Loucy (cell line): ENCODE measurements at regions not wholly inside any gene's neighbourhood (a gene's known extent, or its start where the extent isn't known, plus 50 kb on each side); places are given as distances from the start of the nearest gene placed in this dataset.

ENCODE experiments used
- H2AFZ ChIP-seq: fragments of 200-600 bp; sonication (generic); 2 replicates; pipeline ENCODE4 v1.6.0; 2016; ENCODE audit warnings: antibody characterized with exemption, mild to moderate bottlenecking, low read length, moderate library complexity
- H3F3A ChIP-seq: fragments of 200-600 bp; 2 replicates; pipeline ENCODE4 v1.6.0; 2016; ENCODE audit warnings: antibody characterized with exemption, low read depth, mild to moderate bottlenecking
- H3K27me3 ChIP-seq: fragments of 200-600 bp; sonication (generic); 2 replicates; pipeline ENCODE4 v1.6.1; 2014; ENCODE audit warnings: low read length, mild to moderate bottlenecking; ENCODE audit not compliant: insufficient read depth, poor library complexity, severe bottlenecking
- H3K36me3 ChIP-seq: fragments of 200-600 bp; sonication (generic); 2 replicates; pipeline ENCODE4 v1.6.1; 2016; ENCODE audit warnings: low read length; ENCODE audit not compliant: insufficient read depth
- H3K4me1 ChIP-seq: fragments of 200-600 bp; sonication (generic); 2 replicates; pipeline ENCODE4 v1.5.1; 2014; ENCODE audit warnings: low read length, mild to moderate bottlenecking; ENCODE audit not compliant: insufficient read depth, poor library complexity, severe bottlenecking
- H3K4me2 ChIP-seq: fragments of 200-600 bp; sonication (generic); 2 replicates; pipeline ENCODE4 v1.6.0; 2014; ENCODE audit warnings: antibody characterized with exemption, low read length, low read depth, mild to moderate bottlenecking; ENCODE audit not compliant: poor library complexity, severe bottlenecking
- H3K4me3 ChIP-seq: fragments of 200-600 bp; sonication (generic); 2 replicates; pipeline ENCODE4 v1.5.1; 2014; ENCODE audit warnings: low read length, mild to moderate bottlenecking, mixed read lengths; ENCODE audit not compliant: poor library complexity, severe bottlenecking
- H3K79me2 ChIP-seq: fragments of 200-600 bp; sonication (generic); 2 replicates; pipeline ENCODE4 v1.6.1; 2014; ENCODE audit warnings: low read length; ENCODE audit not compliant: insufficient read depth
- H3K9ac ChIP-seq: fragments of 200-600 bp; sonication (generic); 2 replicates; pipeline ENCODE4 v1.6.0; 2014; ENCODE audit warnings: mild to moderate bottlenecking, low read depth, low read length, moderate library complexity; ENCODE audit not compliant: poor library complexity, severe bottlenecking
- H3K9me2 ChIP-seq: fragments of 200-600 bp; sonication (generic); replicated peaks from 2 replicates; pipeline ENCODE4 v1.6.1; 2016; ENCODE audit warnings: low read depth, low read length, mixed read lengths
- H3K9me3 ChIP-seq: fragments of 200-600 bp; sonication (generic); 2 replicates; pipeline ENCODE4 v1.6.1; 2014; ENCODE audit warnings: mild to moderate bottlenecking, antibody characterized with exemption, low read length, low read depth; ENCODE audit not compliant: insufficient read depth
- H4K20me1 ChIP-seq: fragments of 200-600 bp; sonication (generic); 2 replicates; pipeline ENCODE4 v1.6.0; 2014; ENCODE audit warnings: antibody characterized with exemption, low read length, mild to moderate bottlenecking; ENCODE audit not compliant: insufficient read depth, poor library complexity, severe bottlenecking
- CTCF ChIP-seq: fragments of 200-600 bp; sonication (generic); conservative IDR thresholded peaks from 2 replicates; pipeline ENCODE4 v1.5.1; 2014; ENCODE audit warnings: mild to moderate bottlenecking, antibody characterized with exemption, low read length
- EZH2phosphoT487 ChIP-seq: fragments of 200-600 bp; IDR thresholded peaks from 2 replicates; pipeline ENCODE4 v1.6.1; 2018; ENCODE audit warnings: antibody characterized with exemption, mild to moderate bottlenecking, moderate library complexity, borderline replicate concordance

- H3K9me3 ChIP-seq, result no peaks in the 10 kb centered on the region
- H2AFZ ChIP-seq, result no peak overlapping the region
- TF ChIP-seq EZH2phosphoT487, result no peak
- no peak for TF ChIP-seq CTCF
- H3K79me2 ChIP-seq, result no peaks in the 10 kb centered on the region
- H3K27me3 ChIP-seq, result no peaks in the 10 kb centered on the region
- H3K9ac ChIP-seq, result no peak overlapping the region
- no peaks in the 10 kb centered on the region for H3K4me1 ChIP-seq
- no peak overlapping the region for H3K4me2 ChIP-seq
- H3K9me2 ChIP-seq, result no peaks in the 10 kb centered on the region
- H4K20me1 ChIP-seq, result no peaks in the 10 kb centered on the region
- H3K4me3 ChIP-seq, result no peak overlapping the region
- no peaks in the 10 kb centered on the region for H3K36me3 ChIP-seq
- no peaks in the 10 kb centered on the region for H3F3A ChIP-seq
Observed at GRCh38 chr10:4669585-4669984, 156.4 kb upstream of the AKR1E2 start.

- H3F3A ChIP-seq, result no peaks in the 10 kb centered on the region
- no peaks in the 10 kb centered on the region for H3K27me3 ChIP-seq
- no peaks in the 10 kb centered on the region for H3K79me2 ChIP-seq
- H3K9me2 ChIP-seq, result no peaks in the 10 kb centered on the region
- H3K9ac ChIP-seq, result no peak overlapping the region
- H3K9me3 ChIP-seq, result no peaks in the 10 kb centered on the region
- no peak overlapping the region for H3K4me2 ChIP-seq
- peak overlapping the region; percentile 9; the same call in 1 of the 2 replicates for H2AFZ ChIP-seq
- H4K20me1 ChIP-seq, result no peaks in the 10 kb centered on the region
- H3K4me1 ChIP-seq, result peaks cover 6% of the 10 kb centered on the region
- TF ChIP-seq CTCF, result no peak
- no peak for TF ChIP-seq EZH2phosphoT487
- H3K4me3 ChIP-seq, result no peak overlapping the region
- no peaks in the 10 kb centered on the region for H3K36me3 ChIP-seq
Observed at GRCh38 chr10:4663162-4663992, 162.6 kb upstream of the AKR1E2 start.

GRCh38 chr10:4662576-4663161, 163.3 kb upstream of the AKR1E2 start:
- Histone ChIP-seq H3K4me3 (no peak overlapping the region), H3K9me2 (no peaks in the 10 kb centered on the region), H3K4me2 (no peak overlapping the region), H2AFZ (no peak overlapping the region), H3K9me3 (no peaks in the 10 kb centered on the region), H3K4me1 (peaks cover 6% of the 10 kb centered on the region), H3K27me3 (no peaks in the 10 kb centered on the region), H3F3A (no peaks in the 10 kb centered on the region), H4K20me1 (no peaks in the 10 kb centered on the region), H3K9ac (no peak overlapping the region), H3K36me3 (no peaks in the 10 kb centered on the region), H3K79me2 (no peaks in the 10 kb centered on the region)
- no peak for TF ChIP-seq CTCF
- TF ChIP-seq EZH2phosphoT487, result no peak
